Peyer's patch (tissue), 4 donors: ENCODE measurements at regions not wholly inside any gene's neighbourhood (a gene's known extent, or its start where the extent isn't known, plus 50 kb on each side); places are given as distances from the start of the nearest gene placed in this dataset.

Experiments used
- POLR2A ChIP-seq, 2 donors: fragments of 450-650 bp; IDR thresholded peaks; one replicate each; pipeline ENCODE4 v1.5.1; 2017; ENCODE audit warnings: antibody characterized with exemption in 2 of 2, mild to moderate bottlenecking in 2 of 2, moderate library complexity in 2 of 2
- TF ChIP-seq, protein P1 (sequence below), 6 experiments: fragments of 450-650 bp in 4 of 6; fragments of 200-600 bp in 2 of 6; sonication (generic) in 1 of 6; IDR thresholded peaks; one replicate each; pipeline ENCODE4 v1.5.1; 2017 to 2019; ENCODE audit warnings: antibody characterized with exemption in 6 of 6, mild to moderate bottlenecking in 3 of 6, moderate library complexity in 1 of 6

DNA sequence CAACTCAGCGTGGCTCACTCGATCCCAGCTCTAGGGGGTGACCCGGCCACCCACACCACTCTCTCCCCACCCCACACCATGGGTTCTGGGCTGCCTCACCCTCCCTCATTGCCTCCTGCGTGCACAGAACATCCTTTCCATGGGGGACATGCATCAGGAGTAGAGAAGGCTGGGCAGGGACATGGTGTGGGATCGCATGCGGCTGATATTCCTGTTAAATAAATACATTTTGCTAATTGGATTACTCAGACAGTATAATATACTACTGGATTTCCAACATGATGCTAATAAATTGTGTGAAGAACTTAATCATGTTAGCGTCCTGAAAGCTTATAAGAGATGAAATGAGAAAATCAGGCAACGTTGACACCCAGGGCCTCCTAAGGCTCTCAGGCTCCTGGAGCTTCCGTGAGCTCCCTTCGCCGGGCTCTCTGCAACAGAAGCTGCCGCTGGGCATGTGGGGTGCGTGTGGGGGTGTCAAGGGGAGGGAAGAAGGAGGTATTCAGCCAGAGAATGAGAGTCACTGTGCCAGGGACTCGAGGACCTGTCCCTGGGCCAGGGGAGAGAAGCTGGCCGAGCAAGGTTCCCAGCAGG, 173.1 kb upstream of the TNRC6C start:
- TF ChIP-seq, protein P1, sequence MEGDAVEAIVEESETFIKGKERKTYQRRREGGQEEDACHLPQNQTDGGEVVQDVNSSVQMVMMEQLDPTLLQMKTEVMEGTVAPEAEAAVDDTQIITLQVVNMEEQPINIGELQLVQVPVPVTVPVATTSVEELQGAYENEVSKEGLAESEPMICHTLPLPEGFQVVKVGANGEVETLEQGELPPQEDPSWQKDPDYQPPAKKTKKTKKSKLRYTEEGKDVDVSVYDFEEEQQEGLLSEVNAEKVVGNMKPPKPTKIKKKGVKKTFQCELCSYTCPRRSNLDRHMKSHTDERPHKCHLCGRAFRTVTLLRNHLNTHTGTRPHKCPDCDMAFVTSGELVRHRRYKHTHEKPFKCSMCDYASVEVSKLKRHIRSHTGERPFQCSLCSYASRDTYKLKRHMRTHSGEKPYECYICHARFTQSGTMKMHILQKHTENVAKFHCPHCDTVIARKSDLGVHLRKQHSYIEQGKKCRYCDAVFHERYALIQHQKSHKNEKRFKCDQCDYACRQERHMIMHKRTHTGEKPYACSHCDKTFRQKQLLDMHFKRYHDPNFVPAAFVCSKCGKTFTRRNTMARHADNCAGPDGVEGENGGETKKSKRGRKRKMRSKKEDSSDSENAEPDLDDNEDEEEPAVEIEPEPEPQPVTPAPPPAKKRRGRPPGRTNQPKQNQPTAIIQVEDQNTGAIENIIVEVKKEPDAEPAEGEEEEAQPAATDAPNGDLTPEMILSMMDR (IDR thresholded peaks at IDR 0.05), result no peak
- no peak for TF ChIP-seq POLR2A (IDR thresholded peaks at IDR 0.05)
